ENCODE measurements at regions not wholly inside any gene's neighbourhood (a gene's known extent, or its start where the extent isn't known, plus 50 kb on each side); places are given as distances from the start of the nearest gene placed in this dataset.

GRCh38 chr4:75101906-75102786 is 169.2 kb downstream of the PARM1 start:
- TF ChIP-seq POLR2A (IDR thresholded peaks at IDR 0.05): no peak
- TF ChIP-seq, protein P1, sequence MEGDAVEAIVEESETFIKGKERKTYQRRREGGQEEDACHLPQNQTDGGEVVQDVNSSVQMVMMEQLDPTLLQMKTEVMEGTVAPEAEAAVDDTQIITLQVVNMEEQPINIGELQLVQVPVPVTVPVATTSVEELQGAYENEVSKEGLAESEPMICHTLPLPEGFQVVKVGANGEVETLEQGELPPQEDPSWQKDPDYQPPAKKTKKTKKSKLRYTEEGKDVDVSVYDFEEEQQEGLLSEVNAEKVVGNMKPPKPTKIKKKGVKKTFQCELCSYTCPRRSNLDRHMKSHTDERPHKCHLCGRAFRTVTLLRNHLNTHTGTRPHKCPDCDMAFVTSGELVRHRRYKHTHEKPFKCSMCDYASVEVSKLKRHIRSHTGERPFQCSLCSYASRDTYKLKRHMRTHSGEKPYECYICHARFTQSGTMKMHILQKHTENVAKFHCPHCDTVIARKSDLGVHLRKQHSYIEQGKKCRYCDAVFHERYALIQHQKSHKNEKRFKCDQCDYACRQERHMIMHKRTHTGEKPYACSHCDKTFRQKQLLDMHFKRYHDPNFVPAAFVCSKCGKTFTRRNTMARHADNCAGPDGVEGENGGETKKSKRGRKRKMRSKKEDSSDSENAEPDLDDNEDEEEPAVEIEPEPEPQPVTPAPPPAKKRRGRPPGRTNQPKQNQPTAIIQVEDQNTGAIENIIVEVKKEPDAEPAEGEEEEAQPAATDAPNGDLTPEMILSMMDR (IDR thresholded peaks at IDR 0.05): no peak
